Stomach (tissue), 4 donors: ENCODE measurements at regions not wholly inside any gene's neighbourhood (a gene's known extent, or its start where the extent isn't known, plus 50 kb on each side); places are given as distances from the start of the nearest gene placed in this dataset.

Experiments
- CTCF ChIP-seq, 7 experiments: fragments of 450-650 bp in 4 of 7; fragments of 200-600 bp in 3 of 7; sonication (generic) in 3 of 7; IDR thresholded peaks; one replicate each; pipeline ENCODE4 v1.5.1; 2016 to 2019; ENCODE audit warnings: antibody characterized with exemption in 7 of 7, control low read depth in 2 of 7, mild to moderate bottlenecking in 1 of 7
- POLR2AphosphoS5 ChIP-seq, 3 donors: sonication (generic); formaldehyde crosslinking; IDR thresholded peaks; one replicate each; pipeline ENCODE4 v1.6.1; 2016; ENCODE audit warnings: antibody characterized with exemption in 3 of 3

GRCh38 chr14:66092206-66092605 is 394.0 kb upstream of the CCDC196 start:
- TF ChIP-seq POLR2AphosphoS5 (IDR thresholded peaks at IDR 0.05), result no peak
- TF ChIP-seq CTCF (IDR thresholded peaks at IDR 0.05), result no peak
